Pancreas (tissue), 10 donors: ENCODE measurements at regions not wholly inside any gene's neighbourhood (a gene's known extent, or its start where the extent isn't known, plus 50 kb on each side); places are given as distances from the start of the nearest gene placed in this dataset.

ENCODE experiments used
- ATAC-seq, 4 donors: fragments of 200-7000 bp; cut with Tn5 transposase; one replicate each; pipeline versions ENCODE4 v1.8.0 to v1.9.1; 2020; ENCODE audit warnings: mild to moderate bottlenecking in 4 of 4, moderate library complexity in 4 of 4
- DNase-seq, 6 donors: peaks; one replicate each; pipeline ENCODE4 v3.0.0-alpha.2; 2020
- FAIRE-seq: peaks from 2 replicates; lab custom pipeline; 2012; peaks lifted over from hg19 to GRCh38; lab: Jason Lieb, UNC
- H3K27ac ChIP-seq, 4 donors: fragments of 200-600 bp; sonication (generic); 1 replicate in 3 of 4; 2 replicates in 1 of 4; pipeline versions ENCODE4 v1.5.0 to v1.8.0; 2020
- H3K27me3 ChIP-seq, 4 donors: fragments of 200-600 bp; one replicate each; pipeline ENCODE4 v1.8.0; 2021
- H3K36me3 ChIP-seq, 3 donors: fragments of 200-600 bp; sonication (generic) in 1 of 3; one replicate each; pipeline versions ENCODE4 v1.5.0 to v1.8.0; 2020 to 2021
- H3K4me1 ChIP-seq, 3 donors: fragments of 200-600 bp; one replicate each; pipeline ENCODE4 v1.8.0; 2021
- H3K4me3 ChIP-seq, 4 donors: fragments of 200-600 bp; sonication (generic) in 2 of 4; one replicate each; pipeline versions ENCODE4 v1.5.0 to v1.8.0; 2020 to 2021
- H3K9me3 ChIP-seq, 4 donors: fragments of 200-600 bp; one replicate each; pipeline ENCODE4 v1.8.0; 2021
- CTCF ChIP-seq, 4 donors: fragments of 200-600 bp; sonication (generic) in 3 of 4; IDR thresholded peaks; one replicate each; pipeline versions ENCODE4 v1.5.0 to v1.8.0; 2021; ENCODE audit warnings: antibody characterized with exemption in 4 of 4
- whole genome bisulfite sequencing, 2 donors: extraction: QIAGEN DNeasy Blood & Tissue Kit; methylation state at CpG; one replicate each; pipeline ENCODE4 v1.1.7; 2013; 5-methylcytosine and 5-hydroxymethylcytosine counted together
- intact Hi-C, 3 donors: fragments of 100-400 bp; cut with DNase I; formaldehyde crosslinking; loops; one replicate each; pipeline versions ENCODE4 v1.11.1 to v1.14.2; 2022
- donor health status: healthy with polysubstance abuse.
- donor health status: DM: no; HTN: no; CAD: no; lungs with moderate emphysema.
- donor health status: DM: no; HTN: no; CAD: no.
- donor health status: control.
- donor health status: control.
- donor health status: Bipolar disorder and iron deficiency.
- donor health status: DM: yes; HTN: yes; CAD: no.
- donor health status: DM: no; HTN: no; CAD: no.
- donor health status: DM: no; HTN: no; CAD: no.
- donor health status: DM: yes; HTN: yes; CAD: no.

- Histone ChIP-seq H3K4me3 (no peak overlapping the region), H3K27me3 (no peaks in the 10 kb centered on the region), H3K27ac (no peak overlapping the region), H3K36me3 (no peaks in the 10 kb centered on the region), H3K9me3 (no peaks in the 10 kb centered on the region), H3K4me1 (no peaks in the 10 kb centered on the region)
- WGBS, 2 donors = 65 to 82% methylated on average over 2 of the region's 2 CpGs
- no peak for ATAC-seq
- intact Hi-C loops = no loop called here
- FAIRE-seq = no peak
- no peak for TF ChIP-seq CTCF (IDR thresholded peaks at IDR 0.05)
- DNase-seq = no peak
These were observed 254.5 kb downstream of the ELAVL2 start for GRCh38 chr9:23571414-23572104.

- no peaks in the 10 kb centered on the region for H3K36me3 ChIP-seq
- no peak overlapping the region for H3K4me3 ChIP-seq
- no peak for DNase-seq
- H3K4me1 ChIP-seq = no peaks in the 10 kb centered on the region
- no peak overlapping the region for H3K27ac ChIP-seq
- no peaks in the 10 kb centered on the region for H3K27me3 ChIP-seq
- no peak for FAIRE-seq
- TF ChIP-seq CTCF (IDR thresholded peaks at IDR 0.05) = no peak
- H3K9me3 ChIP-seq = no peaks in the 10 kb centered on the region
- intact Hi-C loops = no loop called here
- no peak for ATAC-seq
These were observed 252.2 kb downstream of the ELAVL2 start for GRCh38 chr9:23573800-23574199.

GRCh38 chr9:23577611-23578010 is 248.4 kb downstream of the ELAVL2 start:
- H3K27me3 ChIP-seq = no peaks in the 10 kb centered on the region
- ATAC-seq (no peak), DNase-seq (no peak), FAIRE-seq (no peak)
- no peak overlapping the region for H3K4me3 ChIP-seq
- whole genome bisulfite sequencing, 2 donors = 13 to 23% methylated on average over 1 of the region's 1 CpG
- no peaks in the 10 kb centered on the region for H3K36me3 ChIP-seq
- H3K4me1 ChIP-seq = no peaks in the 10 kb centered on the region
- H3K9me3 ChIP-seq = no peaks in the 10 kb centered on the region
- no peak overlapping the region for H3K27ac ChIP-seq
- intact Hi-C loops = no loop called here
- TF ChIP-seq CTCF (IDR thresholded peaks at IDR 0.05) = no peak

- FAIRE-seq (no peak), DNase-seq (no peak), ATAC-seq (no peak)
- Histone ChIP-seq H3K4me3 (no peak overlapping the region), H3K27ac (no peak overlapping the region), H3K36me3 (no peaks in the 10 kb centered on the region), H3K9me3 (no peaks in the 10 kb centered on the region), H3K27me3 (no peaks in the 10 kb centered on the region), H3K4me1 (no peaks in the 10 kb centered on the region)
- no peak for TF ChIP-seq CTCF (IDR thresholded peaks at IDR 0.05)
- intact Hi-C loops = no loop called here
- 44 to 55% methylated on average over 3 of the region's 3 CpGs for WGBS, 2 donors
These were observed 244.1 kb downstream of the ELAVL2 start for GRCh38 chr9:23581931-23582330.

GRCh38 chr9:23582836-23583235 is 243.2 kb downstream of the ELAVL2 start:
- no peak overlapping the region for H3K27ac ChIP-seq
- DNase-seq (no peak), ATAC-seq (no peak), FAIRE-seq (no peak)
- no peaks in the 10 kb centered on the region for H3K36me3 ChIP-seq
- WGBS, 2 donors = 79 to 86% methylated on average over 4 of the region's 4 CpGs
- no peak overlapping the region for H3K4me3 ChIP-seq
- H3K27me3 ChIP-seq = no peaks in the 10 kb centered on the region
- H3K9me3 ChIP-seq = no peaks in the 10 kb centered on the region
- intact Hi-C loops = no loop called here
- no peaks in the 10 kb centered on the region for H3K4me1 ChIP-seq
- TF ChIP-seq CTCF (IDR thresholded peaks at IDR 0.05) = no peak
